HG03196 (cell line): ENCODE measurements at regions not wholly inside any gene's neighbourhood (a gene's known extent, or its start where the extent isn't known, plus 50 kb on each side); places are given as distances from the start of the nearest gene placed in this dataset.
"Not testable (repeated sequence)": the region's sequence is repeated elsewhere in the genome, so short reads cannot be mapped to it uniquely, and the experiment has no call there.

Source experiments
- ATAC-seq: cut with Tn5 transposase; IDR thresholded peaks from one replicate; pipeline ENCODE4 v1.9.1; 2021; ENCODE audit not compliant: unreplicated experiment

GRCh38 chr1:60891281-60891680, 191.1 kb upstream of the NFIA start:
- no peak for ATAC-seq

- ATAC-seq: no peak
Measured at GRCh38 chr1:60890664-60891063, 191.7 kb upstream of the NFIA start.

- no peak for ATAC-seq
Measured at GRCh38 chr1:60889709-60890108, 192.7 kb upstream of the NFIA start.

GRCh38 chr1:60888126-60888525, 194.2 kb upstream of the NFIA start:
- no peak for ATAC-seq

GRCh38 chr1:60886793-60887331, 195.5 kb upstream of the NFIA start:
- no peak for ATAC-seq

- ATAC-seq: no peak
Measured at GRCh38 chr1:60886090-60886489, 196.3 kb upstream of the NFIA start.

- ATAC-seq: no peak
Measured at GRCh38 chr1:60880202-60880601, 202.2 kb upstream of the NFIA start.

GRCh38 chr1:60878323-60878722, 204.0 kb upstream of the NFIA start:
- ATAC-seq: no peak

- ATAC-seq: no peak
Measured at GRCh38 chr1:60877376-60877775, 205.0 kb upstream of the NFIA start.

- no peak for ATAC-seq
Measured at GRCh38 chr1:60876952-60877351, 205.4 kb upstream of the NFIA start.

- no peak for ATAC-seq
Measured at GRCh38 chr1:60875138-60875537, 207.2 kb upstream of the NFIA start.

- no peak for ATAC-seq
Measured at GRCh38 chr1:60874718-60875117, 207.6 kb upstream of the NFIA start.

- not testable (repeated sequence) for ATAC-seq
Measured at GRCh38 chr1:60873396-60873795, 209.0 kb upstream of the NFIA start.

- ATAC-seq: no peak
Measured at GRCh38 chr1:60872426-60873054, 209.8 kb upstream of the NFIA start.

GRCh38 chr1:60870269-60870865, 212.0 kb upstream of the NFIA start:
- no peak for ATAC-seq

- ATAC-seq: no peak
Measured at GRCh38 chr1:60868901-60869663, 213.3 kb upstream of the NFIA start.

- ATAC-seq: no peak
Measured at GRCh38 chr1:60867782-60868181, 214.6 kb upstream of the NFIA start.

GRCh38 chr1:60866917-60867531, 215.3 kb upstream of the NFIA start:
- ATAC-seq: no peak

GRCh38 chr1:60866226-60866900, 216.0 kb upstream of the NFIA start:
- no peak for ATAC-seq

- no peak for ATAC-seq
Measured at GRCh38 chr1:60865166-60865565, 217.2 kb upstream of the NFIA start.

GRCh38 chr1:60864722-60865121, 217.6 kb upstream of the NFIA start:
- ATAC-seq: no peak
